ENCODE measurements at regions not wholly inside any gene's neighbourhood (a gene's known extent, or its start where the extent isn't known, plus 50 kb on each side); places are given as distances from the start of the nearest gene placed in this dataset.

GRCh38 chr3:102016417-102016816 is 167.1 kb downstream of the NFKBIZ start:
- H3K9ac ChIP-seq (ENCODE audit: insufficient read depth, low read length): no peak overlapping the region
- H3K4me3 ChIP-seq (replicated peaks in 1 of 4; ENCODE audit: control extremely low read depth in 1 of 4, insufficient read depth in 1 of 4, low read depth in 3 of 4, low read length in 4 of 4): no peak overlapping the region
- H3K4me2 ChIP-seq (ENCODE audit: extremely low read depth, insufficient read depth, low read length): no peak overlapping the region
- no peaks in the 10 kb centered on the region for H4K20me1 ChIP-seq (ENCODE audit: control insufficient read depth, extremely low read depth, insufficient read depth, low read length)
- no peak overlapping the region for H2AFZ ChIP-seq (ENCODE audit: low read length)
- H3K27ac ChIP-seq (ENCODE audit: insufficient read depth, low read length): no peak overlapping the region
- no peaks in the 10 kb centered on the region for H3K9me3 ChIP-seq (ENCODE audit: control insufficient read depth, insufficient read depth, low read depth, low read length)
- TF ChIP-seq CTCF (conservative IDR thresholded peaks at IDR 0.05 in 1 of 2, IDR thresholded peaks at IDR 0.05 in 1 of 2; ENCODE audit: low read depth in 1 of 2, low read length in 2 of 2) (no peak), EZH2 (IDR thresholded peaks at IDR 0.05; ENCODE audit: low read length, missing control alignments) (no peak)
- DNase-seq (ENCODE audit: low read depth in 2 of 2): no peak
- H3K4me1 ChIP-seq (ENCODE audit: control insufficient read depth, extremely low read depth, insufficient read depth, low read length): no peaks in the 10 kb centered on the region
- H3K27me3 ChIP-seq (ENCODE audit: control insufficient read depth, insufficient read depth, low read length): no peaks in the 10 kb centered on the region
- no peaks in the 10 kb centered on the region for H3K36me3 ChIP-seq (ENCODE audit: control insufficient read depth, insufficient read depth, low read length)
- H3K79me2 ChIP-seq (ENCODE audit: control insufficient read depth, insufficient read depth, low read length): no peaks in the 10 kb centered on the region

GRCh38 chr3:102017784-102018183 is 168.5 kb downstream of the NFKBIZ start:
- no peaks in the 10 kb centered on the region for H3K27me3 ChIP-seq (ENCODE audit: control insufficient read depth, insufficient read depth, low read length)
- no peaks in the 10 kb centered on the region for H3K36me3 ChIP-seq (ENCODE audit: control insufficient read depth, insufficient read depth, low read length)
- H3K79me2 ChIP-seq (ENCODE audit: control insufficient read depth, insufficient read depth, low read length): no peaks in the 10 kb centered on the region
- H3K9ac ChIP-seq (ENCODE audit: insufficient read depth, low read length): no peak overlapping the region
- H2AFZ ChIP-seq (ENCODE audit: low read length): no peak overlapping the region
- no peak overlapping the region for H3K4me2 ChIP-seq (ENCODE audit: extremely low read depth, insufficient read depth, low read length)
- H3K4me1 ChIP-seq (ENCODE audit: control insufficient read depth, extremely low read depth, insufficient read depth, low read length): no peaks in the 10 kb centered on the region
- TF ChIP-seq EZH2 (IDR thresholded peaks at IDR 0.05; ENCODE audit: low read length, missing control alignments) (no peak), CTCF (conservative IDR thresholded peaks at IDR 0.05 in 1 of 2, IDR thresholded peaks at IDR 0.05 in 1 of 2; ENCODE audit: low read depth in 1 of 2, low read length in 2 of 2) (no peak)
- H3K9me3 ChIP-seq (ENCODE audit: control insufficient read depth, insufficient read depth, low read depth, low read length): no peaks in the 10 kb centered on the region
- DNase-seq (ENCODE audit: low read depth in 2 of 2): no peak
- no peaks in the 10 kb centered on the region for H4K20me1 ChIP-seq (ENCODE audit: control insufficient read depth, extremely low read depth, insufficient read depth, low read length)
- no peak overlapping the region for H3K27ac ChIP-seq (ENCODE audit: insufficient read depth, low read length)
- H3K4me3 ChIP-seq (replicated peaks in 1 of 4; ENCODE audit: control extremely low read depth in 1 of 4, insufficient read depth in 1 of 4, low read depth in 3 of 4, low read length in 4 of 4): no peak overlapping the region

- DNase-seq (ENCODE audit: low read depth in 2 of 2): no peak
- H3K9me3 ChIP-seq (ENCODE audit: control insufficient read depth, insufficient read depth, low read depth, low read length): no peaks in the 10 kb centered on the region
- no peaks in the 10 kb centered on the region for H3K4me1 ChIP-seq (ENCODE audit: control insufficient read depth, extremely low read depth, insufficient read depth, low read length)
- H3K4me2 ChIP-seq (ENCODE audit: extremely low read depth, insufficient read depth, low read length): no peak overlapping the region
- H3K9ac ChIP-seq (ENCODE audit: insufficient read depth, low read length): no peak overlapping the region
- no peaks in the 10 kb centered on the region for H3K36me3 ChIP-seq (ENCODE audit: control insufficient read depth, insufficient read depth, low read length)
- H3K79me2 ChIP-seq (ENCODE audit: control insufficient read depth, insufficient read depth, low read length): no peaks in the 10 kb centered on the region
- H4K20me1 ChIP-seq (ENCODE audit: control insufficient read depth, extremely low read depth, insufficient read depth, low read length): no peaks in the 10 kb centered on the region
- H2AFZ ChIP-seq (ENCODE audit: low read length): no peak overlapping the region
- H3K27me3 ChIP-seq (ENCODE audit: control insufficient read depth, insufficient read depth, low read length): no peaks in the 10 kb centered on the region
- TF ChIP-seq EZH2 (IDR thresholded peaks at IDR 0.05; ENCODE audit: low read length, missing control alignments) (no peak), CTCF (conservative IDR thresholded peaks at IDR 0.05 in 1 of 2, IDR thresholded peaks at IDR 0.05 in 1 of 2; ENCODE audit: low read depth in 1 of 2, low read length in 2 of 2) (no peak)
- H3K27ac ChIP-seq (ENCODE audit: insufficient read depth, low read length): no peak overlapping the region
- no peak overlapping the region for H3K4me3 ChIP-seq (replicated peaks in 1 of 4; ENCODE audit: control extremely low read depth in 1 of 4, insufficient read depth in 1 of 4, low read depth in 3 of 4, low read length in 4 of 4)
These were observed 169.2 kb downstream of the NFKBIZ start for GRCh38 chr3:102018551-102018950.

Data from fibroblast of lung (primary cell).